A549 (cell line): ENCODE measurements at regions not wholly inside any gene's neighbourhood (a gene's known extent, or its start where the extent isn't known, plus 50 kb on each side); places are given as distances from the start of the nearest gene placed in this dataset.

Experiments
- JUNB ChIP-seq: fragments of >200 bp; sonication (Bioruptor Twin); formaldehyde crosslinking; IDR thresholded peaks from 2 replicates; pipeline ENCODE4 v1.6.1; 2016
- MAZ ChIP-seq: fragments of 150-350 bp; IDR thresholded peaks from 2 replicates; pipeline ENCODE4 v1.6.1; 2014; ENCODE audit warnings: antibody characterized with exemption, low read depth, low read length, borderline replicate concordance
- TF ChIP-seq, protein P1 (sequence below): fragments of >200 bp; sonication (Bioruptor Twin); formaldehyde crosslinking; IDR thresholded peaks from 3 replicates; pipeline ENCODE4 v1.5.1; 2016
- TF ChIP-seq, protein P2 (sequence below): IDR thresholded peaks from 2 replicates; pipeline ENCODE4 v1.6.1; 2012; ENCODE audit warnings: low read depth, borderline replicate concordance
- TF ChIP-seq, protein P3 (sequence below): fragments of 150-350 bp; IDR thresholded peaks from 2 replicates; pipeline ENCODE4 v1.6.1; 2014; ENCODE audit warnings: low read depth, mild to moderate bottlenecking, low read length

DNA sequence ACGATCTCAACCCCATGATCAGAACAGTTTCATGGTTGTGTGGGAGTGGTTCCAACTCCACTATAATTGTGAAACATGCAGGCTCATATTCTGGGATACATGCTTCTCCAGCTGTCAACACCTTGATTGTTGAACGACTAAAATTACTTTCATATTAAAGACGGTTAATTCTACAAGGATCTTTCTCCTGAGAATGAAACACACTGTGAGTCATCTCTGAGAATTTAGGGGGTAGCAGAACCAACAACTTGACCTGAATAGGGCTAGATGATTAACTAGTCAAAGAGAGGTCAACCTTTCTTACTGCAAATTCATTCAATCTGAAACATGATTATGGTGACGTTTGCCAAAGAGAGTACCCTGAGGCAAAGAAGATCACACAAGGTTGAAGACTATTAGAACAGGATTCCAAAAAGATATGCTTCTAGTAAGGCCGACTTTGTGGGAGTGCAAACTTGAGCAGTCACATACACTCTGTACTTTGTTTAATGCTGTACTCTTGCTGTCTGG is 175.2 kb upstream of the CITED2 start:
- TF ChIP-seq, protein P1, sequence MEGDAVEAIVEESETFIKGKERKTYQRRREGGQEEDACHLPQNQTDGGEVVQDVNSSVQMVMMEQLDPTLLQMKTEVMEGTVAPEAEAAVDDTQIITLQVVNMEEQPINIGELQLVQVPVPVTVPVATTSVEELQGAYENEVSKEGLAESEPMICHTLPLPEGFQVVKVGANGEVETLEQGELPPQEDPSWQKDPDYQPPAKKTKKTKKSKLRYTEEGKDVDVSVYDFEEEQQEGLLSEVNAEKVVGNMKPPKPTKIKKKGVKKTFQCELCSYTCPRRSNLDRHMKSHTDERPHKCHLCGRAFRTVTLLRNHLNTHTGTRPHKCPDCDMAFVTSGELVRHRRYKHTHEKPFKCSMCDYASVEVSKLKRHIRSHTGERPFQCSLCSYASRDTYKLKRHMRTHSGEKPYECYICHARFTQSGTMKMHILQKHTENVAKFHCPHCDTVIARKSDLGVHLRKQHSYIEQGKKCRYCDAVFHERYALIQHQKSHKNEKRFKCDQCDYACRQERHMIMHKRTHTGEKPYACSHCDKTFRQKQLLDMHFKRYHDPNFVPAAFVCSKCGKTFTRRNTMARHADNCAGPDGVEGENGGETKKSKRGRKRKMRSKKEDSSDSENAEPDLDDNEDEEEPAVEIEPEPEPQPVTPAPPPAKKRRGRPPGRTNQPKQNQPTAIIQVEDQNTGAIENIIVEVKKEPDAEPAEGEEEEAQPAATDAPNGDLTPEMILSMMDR, result no peak
- TF ChIP-seq MAZ (no peak), JUNB (no peak)
- TF ChIP-seq, protein P2, sequence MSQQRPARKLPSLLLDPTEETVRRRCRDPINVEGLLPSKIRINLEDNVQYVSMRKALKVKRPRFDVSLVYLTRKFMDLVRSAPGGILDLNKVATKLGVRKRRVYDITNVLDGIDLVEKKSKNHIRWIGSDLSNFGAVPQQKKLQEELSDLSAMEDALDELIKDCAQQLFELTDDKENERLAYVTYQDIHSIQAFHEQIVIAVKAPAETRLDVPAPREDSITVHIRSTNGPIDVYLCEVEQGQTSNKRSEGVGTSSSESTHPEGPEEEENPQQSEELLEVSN, result no peak
- TF ChIP-seq, protein P3, sequence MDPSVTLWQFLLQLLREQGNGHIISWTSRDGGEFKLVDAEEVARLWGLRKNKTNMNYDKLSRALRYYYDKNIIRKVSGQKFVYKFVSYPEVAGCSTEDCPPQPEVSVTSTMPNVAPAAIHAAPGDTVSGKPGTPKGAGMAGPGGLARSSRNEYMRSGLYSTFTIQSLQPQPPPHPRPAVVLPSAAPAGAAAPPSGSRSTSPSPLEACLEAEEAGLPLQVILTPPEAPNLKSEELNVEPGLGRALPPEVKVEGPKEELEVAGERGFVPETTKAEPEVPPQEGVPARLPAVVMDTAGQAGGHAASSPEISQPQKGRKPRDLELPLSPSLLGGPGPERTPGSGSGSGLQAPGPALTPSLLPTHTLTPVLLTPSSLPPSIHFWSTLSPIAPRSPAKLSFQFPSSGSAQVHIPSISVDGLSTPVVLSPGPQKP, result no peak
